Keratinocyte (primary cell): ENCODE measurements at regions not wholly inside any gene's neighbourhood (a gene's known extent, or its start where the extent isn't known, plus 50 kb on each side); places are given as distances from the start of the nearest gene placed in this dataset.

Experiments
- DNase-seq: peaks from one replicate; pipeline ENCODE4 v3.0.0-alpha.2; 2011; ENCODE audit warnings: low read depth, missing footprints, low spot score
- FAIRE-seq: peaks from 2 replicates; lab custom pipeline; 2011; peaks lifted over from hg19 to GRCh38; lab: Jason Lieb, UNC
- H2AFZ ChIP-seq: 2 replicates; pipeline ENCODE4 v1.6.0; 2012; ENCODE audit warnings: low read length, control low read depth, inconsistent platforms; ENCODE audit not compliant: control insufficient read depth
- H3K27ac ChIP-seq: 2 replicates; pipeline ENCODE4 v1.5.1; 2011; ENCODE audit warnings: low read length; ENCODE audit not compliant: control insufficient read depth, insufficient read depth
- H3K27me3 ChIP-seq: 3 replicates; pipeline ENCODE4 v1.6.0; 2011; ENCODE audit warnings: low read length; ENCODE audit not compliant: control insufficient read depth, insufficient read depth; ENCODE audit errors: extremely low read depth
- H3K36me3 ChIP-seq, 2 experiments: 2 replicates in 1 of 2; 3 replicates in 1 of 2; pipeline ENCODE4 v1.5.1; 2011; ENCODE audit warnings: low read length in 2 of 2, mild to moderate bottlenecking in 1 of 2; ENCODE audit not compliant: control insufficient read depth in 2 of 2, insufficient read depth in 2 of 2; ENCODE audit errors: extremely low read depth in 1 of 2
- H3K4me1 ChIP-seq: 3 replicates; pipeline ENCODE4 v1.5.1; 2011; ENCODE audit warnings: low read length; ENCODE audit not compliant: control insufficient read depth, insufficient read depth; ENCODE audit errors: extremely low read depth
- H3K4me2 ChIP-seq: 3 replicates; pipeline ENCODE4 v1.6.0; 2011; ENCODE audit warnings: low read depth, low read length; ENCODE audit not compliant: control insufficient read depth, insufficient read depth; ENCODE audit errors: extremely low read depth
- H3K4me3 ChIP-seq, 3 experiments: fragments of 200-600 bp in 1 of 3; sonication (generic) in 1 of 3; 2 replicates in 2 of 3; 3 replicates in 1 of 3; pipeline ENCODE4 v1.5.1; 2011 to 2016; ENCODE audit warnings: low read length in 3 of 3, mild to moderate bottlenecking in 3 of 3, control low read depth in 2 of 3, inconsistent platforms in 1 of 3, low read depth in 1 of 3, mixed read lengths in 1 of 3, mixed run types in 1 of 3, moderate library complexity in 1 of 3; ENCODE audit not compliant: control insufficient read depth in 2 of 3, insufficient read depth in 2 of 3; ENCODE audit errors: extremely low read depth in 1 of 3
- H3K79me2 ChIP-seq: 2 replicates; pipeline ENCODE4 v1.6.0; 2012; ENCODE audit warnings: low read length; ENCODE audit not compliant: control insufficient read depth, insufficient read depth
- H3K9ac ChIP-seq: 3 replicates; pipeline ENCODE4 v1.6.0; 2011; ENCODE audit warnings: low read length; ENCODE audit not compliant: control insufficient read depth, insufficient read depth; ENCODE audit errors: extremely low read depth
- H3K9me1 ChIP-seq: 3 replicates; pipeline ENCODE4 v1.6.0; 2011; ENCODE audit warnings: low read length; ENCODE audit not compliant: control insufficient read depth, insufficient read depth; ENCODE audit errors: extremely low read depth
- H3K9me3 ChIP-seq: 2 replicates; pipeline ENCODE4 v1.5.1; 2012; ENCODE audit warnings: low read depth, low read length; ENCODE audit not compliant: control insufficient read depth
- H4K20me1 ChIP-seq: 3 replicates; pipeline ENCODE4 v1.6.0; 2011; ENCODE audit warnings: low read length; ENCODE audit not compliant: control insufficient read depth, insufficient read depth; ENCODE audit errors: extremely low read depth
- CTCF ChIP-seq, 3 experiments: IDR thresholded peaks in 1 of 3; conservative IDR thresholded peaks in 1 of 3; optimal IDR thresholded peaks in 1 of 3; 2 replicates in 2 of 3; 3 replicates in 1 of 3; pipeline versions ENCODE3 to v1.5.1; 2011; ENCODE audit warnings: low read length in 3 of 3, mild to moderate bottlenecking in 3 of 3, moderate library complexity in 2 of 3, control low read depth in 1 of 3, inconsistent platforms in 1 of 3; ENCODE audit not compliant: insufficient read depth in 2 of 3; ENCODE audit errors: extremely low read depth in 1 of 3
- EZH2 ChIP-seq: IDR thresholded peaks from one replicate; pipeline ENCODE4 v1.6.1; 2012; ENCODE audit warnings: inconsistent platforms, mild to moderate bottlenecking, low read length, moderate library complexity
- dilution Hi-C: fragments of 300-500 bp; cut with MboI; formaldehyde crosslinking; loops from one replicate; pipeline ENCODE4 v1.7.0; 2020; ENCODE audit warnings: low sequenced_read_pairs; ENCODE audit not compliant: extremely low pct_ligation_motif_present

- Histone ChIP-seq H3K27me3 (peaks cover 15% of the 10 kb centered on the region), H3K27ac (no peak overlapping the region), H3K9me1 (no peaks in the 10 kb centered on the region), H3K79me2 (no peaks in the 10 kb centered on the region), H3K4me1 (no peaks in the 10 kb centered on the region), H3K36me3 (no peaks in the 10 kb centered on the region), H3K4me3 (no peak overlapping the region), H3K9me3 (no peaks in the 10 kb centered on the region), H4K20me1 (no peaks in the 10 kb centered on the region), H3K4me2 (no peak overlapping the region), H3K9ac (no peak overlapping the region), H2AFZ (no peak overlapping the region)
- FAIRE-seq (no peak), DNase-seq (no peak)
- TF ChIP-seq CTCF (optimal IDR thresholded peaks at IDR 0.05 in 1 of 3, IDR thresholded peaks at IDR 0.05 in 1 of 3, conservative IDR thresholded peaks at IDR 0.05 in 1 of 3; ENCODE audit: extremely low read depth in 1 of 3, insufficient read depth in 2 of 3, low read length in 3 of 3) (no peak), EZH2 (no peak)
- dilution Hi-C loops = no loop called here
Measured at GRCh38 chr6:938916-939315, 246.0 kb upstream of the EXOC2 start.

- dilution Hi-C loops = no loop called here
- H3K4me1 ChIP-seq = no peaks in the 10 kb centered on the region
- TF ChIP-seq EZH2 (no peak), CTCF (optimal IDR thresholded peaks at IDR 0.05 in 1 of 3, IDR thresholded peaks at IDR 0.05 in 1 of 3, conservative IDR thresholded peaks at IDR 0.05 in 1 of 3; ENCODE audit: extremely low read depth in 1 of 3, insufficient read depth in 2 of 3, low read length in 3 of 3) (no peak)
- no peak overlapping the region for H3K9ac ChIP-seq
- no peak overlapping the region for H3K4me2 ChIP-seq
- H3K9me3 ChIP-seq = no peaks in the 10 kb centered on the region
- H3K27me3 ChIP-seq = peaks cover 15% of the 10 kb centered on the region
- DNase-seq (no peak), FAIRE-seq (no peak)
- H3K4me3 ChIP-seq = no peak overlapping the region
- H3K79me2 ChIP-seq = no peaks in the 10 kb centered on the region
- H3K36me3 ChIP-seq = no peaks in the 10 kb centered on the region
- H2AFZ ChIP-seq = no peak overlapping the region
- no peaks in the 10 kb centered on the region for H3K9me1 ChIP-seq
- no peaks in the 10 kb centered on the region for H4K20me1 ChIP-seq
- no peak overlapping the region for H3K27ac ChIP-seq
Measured at GRCh38 chr6:938271-938905, 245.4 kb upstream of the EXOC2 start.
